ENCODE measurements at regions not wholly inside any gene's neighbourhood (a gene's known extent, or its start where the extent isn't known, plus 50 kb on each side); places are given as distances from the start of the nearest gene placed in this dataset.
"Not testable (repeated sequence)": the region's sequence is repeated elsewhere in the genome, so short reads cannot be mapped to it uniquely, and the experiment has no call there.

GRCh38 chr1:45258059-45258650, 51.8 kb upstream of the ZSWIM5 start:
- no peak for DNase-seq (ENCODE audit: low spot score)
- intact Hi-C loops (cut with DNase I): no loop called here

- DNase-seq (ENCODE audit: low spot score): no peak
- intact Hi-C loops (cut with DNase I): no loop called here
Observed at GRCh38 chr1:45259053-45259452, 52.6 kb upstream of the ZSWIM5 start.

GRCh38 chr1:45260244-45260643, 53.8 kb upstream of the ZSWIM5 start:
- intact Hi-C loops (cut with DNase I): no loop called here
- DNase-seq (ENCODE audit: low spot score): no peak

- intact Hi-C loops (cut with DNase I): no loop called here
Observed at GRCh38 chr1:45263132-45263531, 56.7 kb upstream of the ZSWIM5 start.

GRCh38 chr1:45265244-45265643, 58.8 kb upstream of the ZSWIM5 start:
- intact Hi-C loops (cut with DNase I): no loop called here
- no peak for DNase-seq (ENCODE audit: low spot score)

More at GRCh38 chr1:45263132-45263531, 56.7 kb upstream of the ZSWIM5 start:
- no peak for DNase-seq (ENCODE audit: low spot score)

- intact Hi-C loops (cut with DNase I): no loop called here
Observed at GRCh38 chr1:45266151-45266801, 59.9 kb upstream of the ZSWIM5 start.

GRCh38 chr1:45268310-45268709, 58.4 kb upstream of the HPDL start:
- intact Hi-C loops (cut with DNase I); DNase-seq (ENCODE audit: low spot score): not testable (repeated sequence)

More at GRCh38 chr1:45266151-45266801, 59.9 kb upstream of the ZSWIM5 start:
- peak; percentile 85 for DNase-seq (ENCODE audit: low spot score)

GRCh38 chr1:45272267-45272666, 54.4 kb upstream of the HPDL start:
- DNase-seq (ENCODE audit: low spot score); intact Hi-C loops (cut with DNase I): not testable (repeated sequence)

- intact Hi-C loops (cut with DNase I): no loop called here
Observed at GRCh38 chr1:45272913-45273371, 53.8 kb upstream of the HPDL start.

GRCh38 chr1:45275054-45275453, 51.6 kb upstream of the HPDL start:
- intact Hi-C loops (cut with DNase I): no loop called here
- no peak for DNase-seq (ENCODE audit: low spot score)

More at GRCh38 chr1:45272913-45273371, 53.8 kb upstream of the HPDL start:
- no peak for DNase-seq (ENCODE audit: low spot score)

Data from posterior vena cava (tissue), 2 donors.